ENCODE measurements at regions not wholly inside any gene's neighbourhood (a gene's known extent, or its start where the extent isn't known, plus 50 kb on each side); places are given as distances from the start of the nearest gene placed in this dataset.

- TF ChIP-seq PRDM10 (IDR thresholded peaks at IDR 0.05; ENCODE audit: partially characterized antibody) (no peak), SMAD4 (CRISPR knock-in tag; conservative IDR thresholded peaks at IDR 0.05) (no peak), HINFP (tag; conservative IDR thresholded peaks at IDR 0.05; ENCODE audit: low read depth) (no peak), CTBP1 (IDR thresholded peaks at IDR 0.05; ENCODE audit: borderline replicate concordance) (no peak), RAD21 (CRISPR knock-in tag; conservative IDR thresholded peaks at IDR 0.05 in 1 of 2, IDR thresholded peaks at IDR 0.05 in 1 of 2) (no peak)
Measured at GRCh38 chr6:167502471-167502870, 177.6 kb downstream of the TTLL2 start (continued).
